Stimulated activated effector memory CD8-positive, alpha-beta T cell treated with anti-CD3 and anti-CD28 coated beads, Interleukin-12 subunit alpha, Interleukin-12 subunit beta, amount 100 ng/mL, for 72 hours (primary cell): ENCODE measurements at regions not wholly inside any gene's neighbourhood (a gene's known extent, or its start where the extent isn't known, plus 50 kb on each side); places are given as distances from the start of the nearest gene placed in this dataset.
"Not testable (repeated sequence)": the region's sequence is repeated elsewhere in the genome, so short reads cannot be mapped to it uniquely, and the experiment has no call there.

Experiments used
- ATAC-seq: fragments of 150-1000 bp; cut with Tn5 transposase; 2 replicates; pipeline ENCODE4 v1.10.0; 2021
- DNase-seq, 2 donors: peaks; one replicate each; pipeline ENCODE4 v3.0.0; 2021 to 2022; ENCODE audit warnings: low spot score in 2 of 2
- H3K27ac Mint-ChIP-seq: one replicate; pipeline ENCODE4 v1.8.0; 2022; ENCODE audit warnings: mild to moderate bottlenecking, mixed read lengths
- H3K36me3 Mint-ChIP-seq: one replicate; pipeline ENCODE4 v1.8.0; 2022; ENCODE audit warnings: mild to moderate bottlenecking, mixed read lengths
- H3K4me1 Mint-ChIP-seq: one replicate; pipeline ENCODE4 v1.8.0; 2022; ENCODE audit warnings: mixed read lengths
- H3K4me3 Mint-ChIP-seq: one replicate; pipeline ENCODE4 v1.8.0; 2022; ENCODE audit warnings: mild to moderate bottlenecking, mixed read lengths
- H3K9me3 Mint-ChIP-seq: one replicate; pipeline ENCODE4 v1.8.0; 2022; ENCODE audit warnings: mixed read lengths

DNA sequence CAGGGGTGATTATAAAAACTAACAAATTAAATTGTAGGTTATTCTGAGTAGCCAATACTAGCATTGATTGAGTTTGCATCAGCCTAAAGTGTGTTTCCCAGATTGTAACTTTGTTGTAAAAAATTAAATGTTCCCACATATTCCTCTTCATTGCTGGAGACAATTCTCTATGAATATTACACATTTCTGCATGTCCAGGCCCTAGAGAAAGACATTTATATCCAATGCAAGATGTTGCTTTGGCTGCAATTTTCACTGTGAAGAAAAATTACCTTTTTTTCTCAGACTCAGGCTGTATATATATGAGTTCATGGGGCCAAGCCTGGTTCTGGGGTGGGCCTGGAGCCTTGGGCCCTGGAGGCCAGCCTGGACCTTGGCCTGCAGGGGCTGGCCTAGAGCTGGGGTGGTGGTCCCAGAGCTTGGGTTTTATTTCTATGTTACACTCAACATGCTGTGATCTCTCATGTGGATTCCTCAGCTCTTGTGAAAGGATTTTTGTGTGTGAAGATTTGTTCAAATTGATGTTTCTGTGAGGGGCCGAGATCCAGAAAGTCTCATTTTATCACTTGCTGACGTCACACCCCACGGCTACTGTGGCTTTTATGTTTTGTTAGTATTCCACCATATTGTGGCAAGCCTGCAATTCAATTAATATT, 232.5 kb downstream of the SPATA31A1 start:
- Mint-ChIP-seq H3K4me3 (no peak overlapping the region), H3K36me3 (no peaks in the 10 kb centered on the region), H3K9me3 (no peaks in the 10 kb centered on the region), H3K27ac (no peak overlapping the region), H3K4me1 (no peaks in the 10 kb centered on the region)
- ATAC-seq (no peak), DNase-seq (no peak)

DNA sequence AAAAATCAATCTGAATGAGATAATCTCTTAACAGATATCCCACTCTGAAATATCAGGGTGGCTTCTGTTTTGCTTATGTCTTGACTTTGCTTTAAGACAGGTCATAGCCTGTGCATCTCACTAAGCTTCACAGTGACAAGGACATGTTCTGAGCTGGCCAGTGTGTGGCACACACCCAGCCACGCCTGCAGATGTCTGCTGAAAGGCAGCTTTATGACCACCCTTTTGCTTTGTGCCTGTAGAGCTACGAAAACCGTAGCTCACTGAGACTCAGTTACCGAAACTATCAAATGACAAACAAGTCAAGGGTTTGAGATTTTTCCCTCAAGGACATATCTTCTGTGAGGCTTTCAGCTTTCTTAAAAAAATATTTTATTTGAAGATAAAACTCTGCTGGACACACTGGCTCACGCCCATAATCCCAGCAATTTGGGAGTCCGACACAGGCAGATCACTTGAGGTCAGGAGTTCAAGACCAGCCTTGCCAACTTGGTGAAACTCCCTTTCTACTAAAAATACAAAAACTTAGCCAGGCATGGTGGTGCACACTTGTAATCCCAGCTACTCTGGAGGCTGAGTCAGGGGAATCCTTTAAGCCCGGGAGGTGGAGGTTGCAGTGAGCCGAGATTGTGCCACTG, 233.2 kb downstream of the SPATA31A1 start:
- ATAC-seq, result peak; percentile 45
- H3K4me3 Mint-ChIP-seq, result no peak overlapping the region

DNA sequence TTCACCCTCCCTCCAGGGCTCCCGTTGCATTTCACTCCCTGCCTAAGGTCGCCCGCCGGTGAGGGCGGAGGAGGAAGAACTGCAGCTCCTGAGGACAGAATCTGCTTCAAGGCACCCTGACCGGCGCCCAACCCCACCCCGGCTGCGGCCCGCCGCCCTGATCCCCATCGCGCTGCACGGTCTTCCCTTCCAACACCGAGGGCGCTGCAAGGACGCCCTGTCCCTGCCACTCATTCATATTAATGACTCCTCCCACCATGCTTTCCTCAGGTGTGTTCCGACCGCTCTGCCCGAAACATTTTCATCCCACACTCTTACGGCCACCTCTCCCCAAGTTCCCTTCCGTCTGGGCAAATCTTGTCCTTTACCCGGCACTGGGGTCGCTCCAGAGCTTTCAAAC, 248.6 kb downstream of the SPATA31A1 start:
- H3K4me3 Mint-ChIP-seq, H3K36me3 Mint-ChIP-seq, H3K4me1 Mint-ChIP-seq, H3K27ac Mint-ChIP-seq, H3K9me3 Mint-ChIP-seq, ATAC-seq, DNase-seq: not testable (repeated sequence)

More for the DNA sequence above, 233.2 kb downstream of the SPATA31A1 start:
- no peaks in the 10 kb centered on the region for H3K36me3 Mint-ChIP-seq
- H3K27ac Mint-ChIP-seq, result no peak overlapping the region
- no peaks in the 10 kb centered on the region for H3K4me1 Mint-ChIP-seq
- H3K9me3 Mint-ChIP-seq, result no peaks in the 10 kb centered on the region
- no peak for DNase-seq

DNA sequence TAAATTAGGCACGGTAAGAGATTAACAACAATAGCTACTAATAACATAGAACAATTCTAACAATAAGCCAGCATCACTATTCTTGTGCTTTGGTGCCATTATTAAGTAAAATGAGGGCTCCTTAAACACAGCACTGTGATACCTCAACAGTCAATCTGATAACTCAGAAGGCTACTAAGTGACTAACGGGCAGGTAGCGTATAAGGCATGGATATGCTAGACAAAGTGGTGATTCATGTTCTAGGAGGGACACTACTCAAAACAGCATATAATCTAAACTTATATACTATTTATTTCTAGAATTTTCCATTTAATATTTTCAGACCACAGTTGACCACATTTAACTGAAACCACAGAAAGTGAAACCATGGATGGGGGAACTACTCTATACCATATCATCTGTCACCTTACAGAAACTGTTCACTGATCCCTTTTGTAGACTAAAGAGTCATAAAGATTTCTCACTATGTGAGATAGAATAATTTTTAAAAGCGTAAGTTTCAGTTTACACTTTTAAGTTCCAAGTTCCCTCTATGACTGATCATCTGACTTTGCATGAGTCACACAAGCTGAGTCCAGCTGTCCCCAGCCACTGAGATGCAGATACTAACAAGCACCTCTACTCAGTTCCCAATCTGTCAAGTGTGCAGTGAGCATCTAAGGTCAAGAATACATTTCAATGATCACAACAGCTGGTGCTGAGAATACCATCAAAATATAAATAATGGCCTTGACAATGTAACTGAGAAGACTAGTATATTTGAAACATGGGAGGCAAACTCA, 256.2 kb downstream of the SPATA31A1 start:
- peak; percentile 90 for ATAC-seq
- H3K4me1 Mint-ChIP-seq, DNase-seq, H3K9me3 Mint-ChIP-seq, H3K4me3 Mint-ChIP-seq, H3K27ac Mint-ChIP-seq, H3K36me3 Mint-ChIP-seq: not testable (repeated sequence)

DNA sequence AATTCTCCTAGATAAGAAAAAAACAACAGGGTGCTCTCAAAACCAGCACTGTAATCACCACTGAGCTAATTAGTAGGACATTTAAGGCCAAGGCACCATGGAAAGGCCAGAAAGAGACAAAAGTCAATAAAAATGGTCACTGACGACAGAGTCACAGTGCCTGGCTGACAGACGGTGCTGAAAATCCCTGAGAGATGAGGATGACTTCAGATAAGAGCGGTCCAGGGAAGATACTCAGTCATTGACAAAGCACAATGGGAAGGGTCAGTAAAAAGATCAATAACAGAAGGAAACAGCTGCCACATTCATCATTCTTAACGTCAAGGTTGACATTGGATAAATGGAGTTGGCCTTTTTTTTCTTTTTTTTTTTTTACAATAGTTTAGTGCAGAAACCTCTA, 261.0 kb downstream of the SPATA31A1 start:
- not testable (repeated sequence) for H3K4me1 Mint-ChIP-seq, H3K27ac Mint-ChIP-seq, H3K4me3 Mint-ChIP-seq, H3K9me3 Mint-ChIP-seq, ATAC-seq, H3K36me3 Mint-ChIP-seq, DNase-seq

DNA sequence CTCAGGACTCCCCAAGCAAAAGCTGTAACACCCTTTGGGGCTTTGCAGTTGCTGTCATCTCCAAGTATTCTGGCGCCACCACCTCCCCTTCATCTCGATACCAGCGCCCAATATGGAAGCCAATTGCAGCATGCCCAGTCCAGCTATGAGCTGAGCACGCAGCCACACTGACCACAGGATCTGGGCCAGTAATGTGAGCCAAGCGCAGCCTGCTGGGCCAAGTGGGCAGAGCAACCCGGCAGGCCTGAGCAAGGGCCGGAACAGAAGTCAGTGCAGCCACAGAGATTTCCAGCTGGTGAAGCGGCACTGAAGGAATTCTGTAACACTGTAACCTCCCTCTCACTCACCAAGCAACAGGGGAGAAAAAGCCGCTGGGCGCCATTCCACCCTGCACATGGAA, 268.6 kb downstream of the SPATA31A1 start:
- H3K4me3 Mint-ChIP-seq, H3K36me3 Mint-ChIP-seq, H3K27ac Mint-ChIP-seq, ATAC-seq, DNase-seq, H3K9me3 Mint-ChIP-seq, H3K4me1 Mint-ChIP-seq: not testable (repeated sequence)

DNA sequence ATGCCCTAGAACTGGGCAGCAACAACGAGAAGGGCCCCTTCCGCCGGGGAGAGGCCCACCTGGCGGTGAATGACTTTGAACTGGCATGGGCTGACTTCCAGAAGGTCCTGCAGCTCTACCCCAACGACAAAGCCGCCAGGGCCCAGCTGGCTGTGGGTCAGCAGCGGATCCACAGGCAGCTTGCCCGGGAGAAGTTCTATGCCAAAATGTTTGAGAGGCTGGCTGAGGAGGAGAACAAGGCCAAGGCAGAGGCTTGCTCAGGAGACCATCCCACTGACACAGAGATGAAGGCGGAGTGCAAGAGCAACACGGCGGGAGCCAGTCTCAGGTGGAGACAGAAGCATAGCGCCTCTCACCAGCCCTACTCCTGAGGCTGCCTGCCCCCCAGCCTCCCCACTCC, 276.6 kb downstream of the SPATA31A1 start:
- not testable (repeated sequence) for H3K4me1 Mint-ChIP-seq, H3K4me3 Mint-ChIP-seq

DNA sequence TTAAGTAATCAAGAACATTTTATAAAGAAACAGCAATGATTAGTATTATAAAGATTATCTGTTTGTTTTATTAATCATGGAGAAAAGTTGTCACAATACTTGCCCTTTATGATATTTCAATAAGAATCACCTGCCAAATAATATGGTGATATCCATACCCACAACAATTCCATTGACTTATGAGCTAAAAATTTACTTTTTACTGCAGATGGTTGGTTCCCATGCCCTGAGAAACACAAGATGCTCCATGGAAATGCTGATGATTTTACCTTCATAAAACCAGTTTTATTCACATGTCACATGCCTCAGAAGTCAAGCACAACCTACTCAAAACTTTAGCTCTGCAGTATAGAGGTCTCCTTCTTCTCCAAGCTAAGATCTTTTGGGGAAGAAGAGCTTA, 293.6 kb downstream of the SPATA31A1 start:
- not testable (repeated sequence) for H3K4me1 Mint-ChIP-seq, H3K27ac Mint-ChIP-seq, DNase-seq, H3K36me3 Mint-ChIP-seq, H3K9me3 Mint-ChIP-seq, H3K4me3 Mint-ChIP-seq, ATAC-seq

More for the DNA sequence above, 276.6 kb downstream of the SPATA31A1 start:
- DNase-seq, H3K9me3 Mint-ChIP-seq, H3K36me3 Mint-ChIP-seq, H3K27ac Mint-ChIP-seq, ATAC-seq: not testable (repeated sequence)

DNA sequence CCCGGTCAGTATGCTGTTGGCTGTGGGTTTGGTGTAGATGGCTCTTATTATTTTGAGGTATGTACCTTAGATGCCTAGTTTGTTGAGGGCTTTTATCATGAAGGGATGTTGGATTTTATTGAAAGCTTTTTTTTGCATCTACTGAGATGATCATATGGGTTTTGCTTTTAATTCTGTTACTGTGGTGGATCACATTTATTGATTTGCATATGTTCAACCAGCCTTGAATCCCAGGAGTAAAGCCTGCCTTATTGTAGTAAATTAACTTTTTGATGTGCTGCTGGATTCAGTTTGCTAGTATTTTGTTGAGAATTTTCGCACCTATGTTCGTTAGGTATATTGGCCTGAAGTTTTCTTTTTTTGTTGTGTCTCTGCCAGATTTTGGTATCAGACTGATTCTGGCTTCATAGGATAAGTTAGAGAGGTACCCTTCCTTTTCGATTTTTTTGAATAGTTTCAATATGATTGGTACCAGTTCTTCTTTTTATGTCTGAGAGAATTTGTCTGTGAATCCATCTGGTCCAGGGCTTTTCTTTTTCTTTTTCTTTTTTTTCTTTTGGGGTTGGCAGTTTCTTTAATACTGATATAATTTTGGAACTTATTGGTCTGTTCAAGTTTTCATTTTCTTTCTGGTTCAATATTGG, 301.6 kb downstream of the SPATA31A1 start:
- not testable (repeated sequence) for H3K9me3 Mint-ChIP-seq, H3K4me1 Mint-ChIP-seq, H3K27ac Mint-ChIP-seq, ATAC-seq, H3K36me3 Mint-ChIP-seq, H3K4me3 Mint-ChIP-seq, DNase-seq

DNA sequence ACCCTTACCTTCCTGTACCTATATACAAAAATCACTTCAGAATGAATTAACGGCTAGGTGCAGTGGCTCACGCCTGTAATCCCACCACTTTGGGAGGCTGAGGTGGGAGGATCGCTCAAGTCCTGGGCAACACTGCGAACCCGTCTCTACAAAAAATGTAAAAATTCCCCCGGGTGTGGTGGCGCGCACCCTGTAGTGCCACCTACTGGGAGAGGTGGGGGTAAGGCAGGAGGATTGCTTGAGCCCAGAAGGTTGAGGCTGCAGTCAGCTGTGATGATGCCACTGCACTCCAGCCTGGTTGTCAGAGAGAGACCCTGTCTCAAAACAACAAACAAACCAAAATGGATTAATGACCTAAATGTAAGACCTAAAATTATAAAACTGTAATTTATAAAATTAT, 307.6 kb downstream of the SPATA31A1 start:
- not testable (repeated sequence) for DNase-seq, H3K36me3 Mint-ChIP-seq, H3K9me3 Mint-ChIP-seq, H3K4me3 Mint-ChIP-seq, H3K27ac Mint-ChIP-seq, H3K4me1 Mint-ChIP-seq
- peak; percentile 49 for ATAC-seq

DNA sequence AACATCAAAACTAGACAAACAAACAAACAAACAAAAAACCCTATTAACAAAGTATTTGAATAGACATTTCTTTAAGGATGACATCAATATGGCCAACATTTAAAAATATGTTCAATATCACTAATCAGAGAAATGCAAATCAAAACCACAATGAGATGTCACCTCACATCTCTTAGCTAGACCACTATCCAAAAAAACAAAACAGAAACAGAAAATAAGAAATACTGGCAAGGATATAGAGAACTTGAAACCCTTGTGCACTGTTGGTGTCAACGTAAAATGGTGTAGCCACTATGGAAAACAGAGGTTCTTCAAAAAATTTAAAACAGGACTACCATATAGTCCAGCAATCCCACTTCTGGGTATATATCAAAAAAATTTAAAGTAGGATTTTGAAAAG, 308.2 kb downstream of the SPATA31A1 start:
- not testable (repeated sequence) for H3K4me1 Mint-ChIP-seq, ATAC-seq, H3K9me3 Mint-ChIP-seq

DNA sequence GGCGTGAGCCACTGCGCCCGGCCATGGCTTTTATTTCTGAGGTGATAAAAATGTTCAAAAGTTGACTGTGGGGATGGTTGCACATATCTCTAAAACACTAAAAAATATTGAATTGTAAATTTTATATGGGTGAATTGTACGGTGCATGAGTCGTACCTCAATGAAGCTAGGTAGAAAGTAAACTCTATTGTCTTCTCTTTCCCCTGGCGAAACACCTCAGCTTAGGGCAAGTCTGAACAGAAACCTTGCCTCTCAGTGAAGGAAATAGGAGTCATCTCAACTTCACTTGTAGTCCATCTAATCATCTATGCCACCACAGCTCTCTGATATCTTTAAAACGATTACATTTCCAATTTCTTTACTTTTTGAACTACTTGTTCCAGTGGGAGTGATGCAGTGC, 309.6 kb downstream of the SPATA31A1 start:
- not testable (repeated sequence) for H3K36me3 Mint-ChIP-seq, DNase-seq, H3K9me3 Mint-ChIP-seq, H3K4me3 Mint-ChIP-seq, H3K4me1 Mint-ChIP-seq, H3K27ac Mint-ChIP-seq, ATAC-seq

More for the DNA sequence above, 308.2 kb downstream of the SPATA31A1 start:
- not testable (repeated sequence) for DNase-seq, H3K36me3 Mint-ChIP-seq, H3K4me3 Mint-ChIP-seq, H3K27ac Mint-ChIP-seq

DNA sequence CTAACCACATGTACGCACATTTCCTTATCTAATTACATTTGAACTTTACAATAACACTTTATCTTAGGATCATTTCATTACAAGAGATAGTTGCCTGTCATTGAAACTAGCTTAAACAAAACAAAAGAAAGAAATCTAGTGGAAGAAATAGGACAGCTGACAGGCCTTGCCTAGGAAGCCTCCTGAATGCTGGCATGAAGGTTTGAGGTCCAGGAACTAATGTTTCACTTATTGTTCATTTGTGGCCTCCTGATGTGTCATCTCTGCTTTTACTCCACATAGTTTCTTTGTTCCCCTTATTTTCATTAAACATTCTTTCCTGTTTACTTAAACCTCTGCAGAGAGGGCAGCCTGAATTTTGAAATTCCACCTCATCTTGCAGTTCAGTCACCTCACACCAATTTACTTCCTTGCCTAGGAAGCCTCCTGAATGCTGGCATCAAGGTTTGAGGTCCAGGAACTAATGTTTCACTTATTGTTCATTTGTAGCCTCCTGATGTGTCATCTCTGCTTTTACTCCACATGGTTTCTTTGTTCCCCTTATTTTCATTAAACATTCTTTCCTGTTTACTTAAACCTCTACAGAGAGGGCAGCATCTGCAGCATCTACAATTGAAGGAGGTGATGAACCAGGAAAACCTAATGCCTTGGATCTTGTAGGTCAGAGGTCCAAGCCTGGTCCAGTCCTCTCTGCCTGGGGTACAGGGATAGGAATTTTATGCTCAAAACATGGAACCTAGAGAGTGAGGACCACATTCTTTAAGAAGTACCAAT, 319.2 kb downstream of the SPATA31A1 start:
- ATAC-seq, result not testable (repeated sequence)

DNA sequence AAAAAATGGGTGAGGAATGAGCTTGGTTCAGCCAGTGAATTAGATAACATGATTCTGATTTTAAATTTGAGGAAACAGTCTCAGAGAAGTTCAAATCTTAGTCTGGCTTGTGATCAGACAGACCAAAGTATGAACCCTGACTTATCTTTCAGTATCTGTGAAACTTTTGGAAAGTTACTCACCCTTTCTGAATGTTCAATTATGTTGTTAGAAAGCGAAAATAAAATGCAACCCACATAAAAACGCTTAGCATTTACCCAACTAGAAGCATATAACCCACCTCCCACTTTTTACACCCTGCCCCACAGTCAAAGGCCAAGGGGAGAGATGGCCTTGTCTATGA, 319.7 kb downstream of the SPATA31A1 start:
- H3K9me3 Mint-ChIP-seq, H3K4me3 Mint-ChIP-seq, H3K4me1 Mint-ChIP-seq, H3K36me3 Mint-ChIP-seq, DNase-seq, H3K27ac Mint-ChIP-seq: not testable (repeated sequence)
- ATAC-seq, result peak; percentile 47

More for the DNA sequence above, 319.2 kb downstream of the SPATA31A1 start:
- H3K27ac Mint-ChIP-seq, H3K4me1 Mint-ChIP-seq, H3K9me3 Mint-ChIP-seq, H3K4me3 Mint-ChIP-seq, H3K36me3 Mint-ChIP-seq, DNase-seq: not testable (repeated sequence)
